ENCODE measurements at regions not wholly inside any gene's neighbourhood (a gene's known extent, or its start where the extent isn't known, plus 50 kb on each side); places are given as distances from the start of the nearest gene placed in this dataset.

DNA sequence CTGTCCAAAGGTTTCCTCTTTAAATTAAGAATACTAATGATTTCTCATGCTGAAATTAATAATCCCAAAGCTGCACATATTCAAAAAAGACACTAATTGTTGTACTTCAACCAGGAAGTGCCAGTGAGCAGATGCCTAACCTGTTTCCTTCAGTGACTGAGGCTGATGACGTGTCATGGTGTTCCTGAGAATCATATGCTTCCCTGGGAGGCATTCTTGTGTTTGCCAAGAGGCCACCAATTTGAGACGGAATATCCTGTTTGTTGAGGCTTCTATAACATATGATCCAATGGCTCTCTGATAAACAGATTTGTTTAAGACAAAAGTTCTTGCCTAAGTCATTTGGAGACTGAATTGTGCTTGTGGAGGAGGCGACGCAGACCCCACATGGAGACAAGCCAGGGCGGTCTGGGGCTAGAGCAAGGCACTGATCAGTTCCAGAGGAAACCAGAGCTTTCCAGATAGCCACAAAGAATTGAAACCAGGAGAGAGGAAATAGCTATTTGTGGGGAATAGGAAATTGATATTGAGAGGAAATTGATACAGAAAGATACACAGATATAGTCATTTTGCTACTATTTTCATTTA lies 66.4 kb upstream of the ZNF608 start:
- TF ChIP-seq CTCF (IDR thresholded peaks at IDR 0.05): no peak
- TF ChIP-seq POLR2A (IDR thresholded peaks at IDR 0.05): no peak
- TF ChIP-seq POLR2AphosphoS5 (IDR thresholded peaks at IDR 0.05): no peak
- TF ChIP-seq EP300 (IDR thresholded peaks at IDR 0.05): no peak

All from suprapubic skin (tissue), 4 donors.